HG02885 (cell line): ENCODE measurements at regions not wholly inside any gene's neighbourhood (a gene's known extent, or its start where the extent isn't known, plus 50 kb on each side); places are given as distances from the start of the nearest gene placed in this dataset.

Source experiments
- ATAC-seq: cut with Tn5 transposase; IDR thresholded peaks from one replicate; pipeline ENCODE4 v1.9.1; 2021; ENCODE audit warnings: mild to moderate bottlenecking; ENCODE audit not compliant: unreplicated experiment, poor library complexity

DNA sequence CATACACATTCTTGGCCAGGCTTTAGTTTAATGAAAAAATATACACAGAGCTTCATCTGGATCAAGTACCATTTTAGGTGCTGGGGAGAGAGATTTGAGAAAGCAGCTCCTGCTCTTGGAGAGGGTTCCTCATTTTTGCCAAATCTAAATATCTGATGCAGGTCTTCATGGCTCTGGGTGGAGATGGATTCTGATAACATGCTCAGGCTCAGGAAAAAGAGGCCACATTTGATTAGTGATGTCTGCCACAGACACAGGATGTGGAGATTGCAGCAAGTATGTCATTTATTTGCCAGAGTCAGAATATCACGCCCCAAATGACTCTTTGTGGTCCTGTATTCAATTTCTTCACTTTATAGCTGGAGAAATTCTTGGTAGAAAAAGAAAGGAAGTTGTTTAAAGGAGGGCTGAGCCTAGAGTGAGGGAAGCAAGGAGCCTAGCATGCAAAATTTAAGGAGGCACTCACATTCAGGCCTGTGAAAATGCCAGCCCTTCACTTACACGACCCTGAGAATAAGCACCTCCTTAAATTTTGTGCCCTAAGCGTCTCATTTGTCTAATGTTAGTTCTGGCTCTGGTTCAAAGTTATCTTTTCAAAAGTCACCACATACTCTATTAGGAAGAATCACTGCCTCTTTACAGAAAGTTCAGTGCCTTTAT is 492.9 kb upstream of the TBX3 start:
- no peak for ATAC-seq

DNA sequence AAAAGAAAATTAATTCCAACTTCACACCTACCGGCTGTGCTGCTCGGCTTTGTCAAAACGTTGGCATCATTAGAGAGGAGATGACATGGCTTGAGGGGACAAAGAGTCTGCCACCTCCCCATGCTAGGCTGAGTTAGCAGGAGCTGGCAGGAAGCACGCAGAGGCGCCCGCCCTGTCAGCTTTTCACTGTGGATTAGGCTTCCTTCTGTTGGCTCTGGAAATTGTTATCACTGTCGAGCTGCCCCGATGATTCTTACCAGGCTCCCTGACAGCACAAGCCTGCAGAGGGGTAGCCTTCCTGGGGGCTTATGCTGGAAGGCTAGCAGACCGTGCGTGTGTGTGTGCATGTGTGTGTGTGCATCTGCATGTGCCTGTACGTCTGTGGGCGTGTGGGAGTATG is 490.9 kb upstream of the TBX3 start:
- ATAC-seq: no peak

DNA sequence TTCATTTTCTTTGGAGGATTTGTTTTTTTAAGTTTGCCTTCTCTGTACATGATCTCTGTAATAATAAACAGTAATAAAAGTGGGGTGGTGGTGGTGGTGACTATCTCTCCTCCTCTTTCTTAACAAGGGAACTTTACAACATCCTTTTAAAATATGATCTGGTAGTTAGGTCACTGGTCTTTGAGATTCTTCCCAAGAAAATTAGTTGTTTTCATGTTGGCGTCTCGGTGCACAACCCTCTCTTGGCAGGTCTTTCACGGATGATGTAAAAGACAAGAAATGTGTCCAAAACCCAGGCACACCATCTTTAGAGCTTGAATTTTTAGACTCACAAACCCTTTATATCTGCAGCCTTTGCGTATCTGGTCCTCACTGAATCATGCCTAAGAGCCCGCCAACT is 488.5 kb upstream of the TBX3 start:
- ATAC-seq: no peak

GRCh38 chr12:115169981-115170380 is 486.0 kb upstream of the TBX3 start:
- ATAC-seq: no peak

DNA sequence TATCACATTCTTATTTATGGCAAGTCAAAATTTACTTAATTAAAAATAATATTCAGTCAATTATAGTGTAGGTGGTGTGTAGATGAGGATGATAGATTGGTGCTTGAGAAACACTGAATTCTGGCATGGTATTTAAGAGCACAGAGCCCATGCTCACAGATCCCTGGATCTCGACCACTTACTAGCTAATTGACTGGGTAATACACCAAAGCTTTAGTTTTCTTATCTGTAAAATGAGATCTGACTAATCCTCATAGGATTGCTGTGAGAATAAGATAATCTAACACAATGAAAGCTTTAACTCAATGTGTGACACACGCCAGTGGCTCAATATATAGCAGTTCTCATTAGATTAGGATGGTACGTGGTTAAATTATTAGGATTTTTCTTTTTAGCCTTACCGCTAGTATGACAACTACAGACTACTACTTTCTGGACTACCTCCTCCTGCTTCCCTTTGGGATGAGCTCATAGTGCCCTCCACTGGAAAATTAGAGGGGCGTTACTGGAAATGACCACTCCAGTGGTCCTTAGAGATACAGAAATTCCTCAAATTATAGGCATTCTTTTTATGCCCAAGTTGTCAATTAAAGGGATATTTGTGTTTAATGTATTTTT is 482.8 kb upstream of the TBX3 start:
- no peak for ATAC-seq

GRCh38 chr12:115163710-115164109 is 479.7 kb upstream of the TBX3 start:
- no peak for ATAC-seq

DNA sequence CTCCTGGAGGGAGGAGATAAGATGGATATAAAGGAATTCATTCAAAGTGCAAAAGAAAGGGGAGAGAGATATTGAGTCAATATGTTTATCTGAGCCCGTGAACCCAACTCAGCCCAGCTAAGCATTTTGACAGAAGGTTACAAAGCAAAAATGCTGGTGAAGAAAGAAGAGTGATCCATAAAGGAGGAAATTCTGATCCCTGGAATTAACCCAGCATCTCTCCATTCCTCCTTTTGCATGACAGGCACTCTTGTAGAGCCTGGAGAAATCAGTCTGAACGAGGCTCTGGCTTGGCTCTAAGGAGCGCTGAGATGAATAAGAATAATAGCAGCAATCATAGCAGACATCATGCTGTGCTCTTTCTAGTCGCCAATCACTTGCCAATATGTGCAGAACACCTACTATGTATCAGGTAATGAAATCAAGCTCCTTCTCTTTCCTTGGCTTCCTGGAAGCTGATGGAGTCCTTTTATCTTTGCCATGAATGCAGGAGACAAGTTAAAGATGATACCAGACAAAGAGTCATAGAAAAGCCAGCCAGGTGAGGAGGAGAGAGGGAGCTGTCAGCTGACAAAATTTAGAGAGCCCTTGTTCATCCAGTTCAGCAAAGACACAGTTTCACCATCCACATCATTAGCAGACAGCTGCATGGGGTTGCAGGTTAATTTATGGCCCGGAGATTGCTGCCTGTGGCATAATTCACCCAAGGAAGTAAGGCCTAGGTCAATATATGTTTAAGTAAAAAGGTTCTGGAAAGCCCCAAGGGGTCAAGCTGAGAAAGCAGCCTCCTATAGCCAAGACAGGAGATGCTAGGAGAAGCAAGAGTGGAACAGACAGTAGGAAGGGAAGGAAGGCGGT is 476.5 kb upstream of the TBX3 start:
- no peak for ATAC-seq

GRCh38 chr12:115158816-115159215 is 474.8 kb upstream of the TBX3 start:
- ATAC-seq: no peak

DNA sequence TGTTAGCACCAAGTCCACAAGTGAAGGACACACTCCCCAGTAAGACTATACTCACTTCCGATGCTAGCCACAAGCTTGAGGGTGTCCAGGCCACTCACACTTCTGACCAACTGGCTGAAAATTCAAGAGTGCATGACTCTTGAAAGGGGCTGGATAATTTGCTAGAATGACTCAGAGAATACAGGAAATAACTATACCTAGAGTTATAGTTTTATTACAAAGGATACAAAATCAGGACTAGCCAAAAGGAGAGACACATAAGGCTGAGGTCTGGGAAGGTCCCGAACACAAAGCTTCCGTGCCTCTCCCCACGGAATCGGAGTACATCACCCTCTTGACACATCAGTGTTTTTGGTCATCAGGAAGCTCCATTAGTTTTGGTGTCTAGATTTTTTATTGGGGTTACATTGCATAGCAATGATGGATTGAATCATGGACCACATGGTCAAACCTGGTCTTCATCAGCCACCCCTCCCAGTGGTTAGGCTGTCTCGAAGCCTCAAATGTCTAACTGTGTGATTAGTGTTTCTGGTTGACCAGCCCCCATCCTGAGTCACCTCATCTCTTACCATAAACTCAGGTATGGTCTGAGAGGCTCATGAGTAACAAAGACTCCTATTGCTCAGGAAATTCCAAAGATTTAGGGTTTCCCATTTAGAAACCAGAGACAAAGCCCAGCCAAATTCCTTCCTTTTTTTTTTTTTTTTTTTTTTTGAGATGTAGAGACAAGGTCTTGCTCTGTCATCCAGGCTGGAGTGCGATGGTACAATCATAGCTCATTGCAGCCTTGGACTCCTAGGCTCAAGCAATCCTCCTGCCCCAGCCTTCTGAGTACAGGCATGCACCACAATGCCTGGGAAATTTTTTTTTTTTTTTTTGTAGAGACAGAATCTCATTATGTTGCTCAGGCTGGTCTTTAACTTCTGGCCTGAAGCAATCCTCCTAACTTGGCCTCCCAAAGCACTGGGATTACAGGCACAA is 472.0 kb upstream of the TBX3 start:
- no peak for ATAC-seq

- no peak for ATAC-seq
Observed at GRCh38 chr12:115149685-115150378, 465.9 kb upstream of the TBX3 start.

DNA sequence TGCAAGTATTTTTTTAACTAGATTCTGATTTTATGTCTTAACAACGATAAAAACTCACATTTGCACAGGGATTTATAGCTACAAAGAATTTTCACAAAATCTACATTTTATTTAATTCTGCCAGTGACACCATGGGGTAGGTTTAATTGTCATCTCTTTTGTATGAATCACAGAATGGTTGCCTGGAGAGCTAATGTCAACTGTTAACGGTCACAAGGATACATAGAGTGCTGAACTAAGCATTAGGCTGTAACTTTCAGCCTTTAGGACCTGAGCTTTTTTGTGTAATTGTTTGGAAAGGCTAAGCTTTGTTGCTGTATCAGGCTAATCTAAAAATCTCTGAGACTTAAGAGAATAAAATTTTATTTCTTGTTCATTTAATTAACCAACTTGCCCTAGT is 465.3 kb upstream of the TBX3 start:
- ATAC-seq: no peak

DNA sequence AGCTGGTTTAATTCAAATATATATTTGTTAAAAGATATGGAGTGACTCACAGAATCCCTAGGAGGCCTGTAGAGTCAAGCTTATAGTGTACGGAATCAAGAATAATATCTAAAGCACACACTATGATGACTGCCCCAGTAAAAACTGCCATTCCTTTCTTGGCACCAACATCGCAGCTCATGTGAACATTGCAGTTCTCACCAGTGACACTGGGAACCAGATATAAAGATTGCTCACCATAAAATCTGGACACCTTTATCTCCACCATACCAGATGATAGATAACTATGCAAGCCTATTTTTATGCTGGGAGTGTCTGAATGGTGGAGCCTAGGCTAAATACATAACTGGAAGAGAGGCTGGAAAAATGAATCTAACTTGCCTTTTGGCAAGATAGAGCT is 463.9 kb upstream of the TBX3 start:
- no peak for ATAC-seq

DNA sequence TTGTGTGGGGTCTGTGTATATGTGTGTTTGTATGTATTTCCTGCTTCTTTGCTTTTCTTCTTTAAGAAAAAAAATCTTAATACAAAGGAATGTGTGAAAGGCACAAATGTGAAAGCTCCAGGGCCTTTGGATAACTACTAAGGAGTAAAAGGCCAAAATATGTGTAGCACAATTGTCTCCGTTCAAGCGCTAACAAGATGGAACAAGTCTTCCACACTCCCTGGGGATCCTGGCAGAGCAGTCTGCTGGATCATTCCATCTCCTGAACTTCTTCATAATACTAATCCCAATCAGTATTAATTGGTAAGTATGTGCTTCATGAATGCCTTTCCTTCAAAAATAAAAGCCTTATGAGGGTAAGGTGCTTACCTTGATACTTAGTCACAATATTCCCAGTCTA is 462.5 kb upstream of the TBX3 start:
- no peak for ATAC-seq

- no peak for ATAC-seq
Observed at GRCh38 chr12:115144425-115144824, 460.4 kb upstream of the TBX3 start.

DNA sequence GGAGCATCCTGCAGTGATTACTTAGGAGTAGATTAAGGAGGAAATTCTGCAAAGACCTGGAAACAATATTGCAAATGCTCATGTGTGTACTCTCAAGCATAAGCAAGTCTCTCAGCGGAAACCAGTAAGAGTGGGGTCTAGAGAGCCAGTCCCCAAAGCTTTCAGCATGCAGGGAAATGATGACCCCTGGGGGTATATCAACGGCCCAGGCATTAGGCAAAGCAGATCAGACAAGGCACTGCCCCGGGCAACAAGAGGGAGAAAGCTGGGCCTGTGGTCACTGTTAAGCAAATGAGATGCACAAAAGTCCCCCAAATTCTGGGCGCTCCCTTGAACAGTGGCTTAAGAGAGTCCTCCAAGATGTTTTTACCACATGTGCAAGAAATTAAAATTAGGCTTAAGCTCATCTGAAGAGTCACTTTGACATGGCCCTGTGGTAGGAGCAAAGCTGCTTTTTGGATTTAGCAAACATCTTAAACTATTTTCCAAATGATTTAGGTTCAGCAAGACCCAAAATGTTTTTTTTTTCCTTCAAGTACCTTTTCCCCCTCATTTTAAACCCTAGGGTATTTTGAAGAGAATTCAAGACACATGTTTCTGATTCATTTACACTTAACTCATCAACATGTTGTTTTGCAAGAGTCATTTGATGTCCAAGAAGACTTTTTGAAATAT is 457.1 kb upstream of the TBX3 start:
- ATAC-seq: no peak

- no peak for ATAC-seq
Observed at GRCh38 chr12:115137812-115138521, 454.0 kb upstream of the TBX3 start.

- no peak for ATAC-seq
Observed at GRCh38 chr12:115135800-115136211, 451.8 kb upstream of the TBX3 start.

GRCh38 chr12:115134298-115134697 is 450.3 kb upstream of the TBX3 start:
- ATAC-seq: no peak

DNA sequence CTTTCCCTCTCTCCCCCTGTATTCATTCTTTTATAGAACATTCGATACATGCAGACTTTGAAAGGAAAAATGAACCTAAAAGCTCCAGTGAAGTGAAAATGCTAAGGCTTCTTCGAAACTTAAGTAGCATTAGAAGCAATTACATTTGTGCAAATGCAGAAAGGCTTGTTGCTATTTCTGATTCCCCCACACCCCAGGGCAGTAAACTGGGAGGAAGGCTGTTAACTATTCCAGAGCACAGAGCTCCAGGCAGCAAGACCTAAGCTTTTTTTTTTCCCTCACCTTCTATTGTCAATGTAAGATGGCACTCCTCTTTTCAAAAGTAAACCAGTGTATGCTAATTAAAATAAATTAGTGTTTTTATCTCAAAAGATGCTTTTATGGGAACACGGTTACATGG is 448.9 kb upstream of the TBX3 start:
- ATAC-seq: no peak
